ENCODE measurements at regions not wholly inside any gene's neighbourhood (a gene's known extent, or its start where the extent isn't known, plus 50 kb on each side); places are given as distances from the start of the nearest gene placed in this dataset.

DNA sequence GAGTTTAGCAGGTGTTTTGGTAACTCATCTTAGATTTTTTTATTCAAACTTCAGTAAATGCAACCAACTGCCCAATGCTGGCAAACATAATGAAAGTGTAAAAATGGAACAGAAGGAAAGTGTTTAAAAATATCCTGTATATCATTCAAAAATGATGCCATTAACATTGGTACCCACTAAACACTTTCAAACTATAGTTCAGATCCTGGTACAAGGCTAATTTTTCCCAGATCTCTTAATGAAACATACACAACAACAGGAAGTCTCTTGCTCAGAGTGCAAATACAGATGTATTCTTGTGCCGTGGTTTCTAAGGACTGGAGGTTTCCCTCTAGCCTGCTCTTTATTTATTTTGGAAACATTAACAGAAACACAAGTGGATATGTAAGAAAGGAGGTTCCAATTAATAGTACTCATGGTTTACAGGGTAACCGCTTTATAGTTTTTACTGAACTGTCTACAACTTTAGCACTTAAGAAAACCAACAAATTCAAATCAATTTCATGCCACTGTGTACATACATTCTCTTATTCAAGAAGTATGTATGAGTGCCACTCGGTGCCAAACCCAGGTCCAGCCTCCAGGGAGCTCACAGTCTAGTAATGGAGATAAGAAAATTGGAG is 176.0 kb upstream of the AKR1E2 start:
- TF ChIP-seq SPI1 (IDR thresholded peaks at IDR 0.05; ENCODE audit: borderline replicate concordance, low read depth) (no peak), GABPA (IDR thresholded peaks at IDR 0.05; ENCODE audit: low read depth) (no peak)
- TF ChIP-seq, protein P1, sequence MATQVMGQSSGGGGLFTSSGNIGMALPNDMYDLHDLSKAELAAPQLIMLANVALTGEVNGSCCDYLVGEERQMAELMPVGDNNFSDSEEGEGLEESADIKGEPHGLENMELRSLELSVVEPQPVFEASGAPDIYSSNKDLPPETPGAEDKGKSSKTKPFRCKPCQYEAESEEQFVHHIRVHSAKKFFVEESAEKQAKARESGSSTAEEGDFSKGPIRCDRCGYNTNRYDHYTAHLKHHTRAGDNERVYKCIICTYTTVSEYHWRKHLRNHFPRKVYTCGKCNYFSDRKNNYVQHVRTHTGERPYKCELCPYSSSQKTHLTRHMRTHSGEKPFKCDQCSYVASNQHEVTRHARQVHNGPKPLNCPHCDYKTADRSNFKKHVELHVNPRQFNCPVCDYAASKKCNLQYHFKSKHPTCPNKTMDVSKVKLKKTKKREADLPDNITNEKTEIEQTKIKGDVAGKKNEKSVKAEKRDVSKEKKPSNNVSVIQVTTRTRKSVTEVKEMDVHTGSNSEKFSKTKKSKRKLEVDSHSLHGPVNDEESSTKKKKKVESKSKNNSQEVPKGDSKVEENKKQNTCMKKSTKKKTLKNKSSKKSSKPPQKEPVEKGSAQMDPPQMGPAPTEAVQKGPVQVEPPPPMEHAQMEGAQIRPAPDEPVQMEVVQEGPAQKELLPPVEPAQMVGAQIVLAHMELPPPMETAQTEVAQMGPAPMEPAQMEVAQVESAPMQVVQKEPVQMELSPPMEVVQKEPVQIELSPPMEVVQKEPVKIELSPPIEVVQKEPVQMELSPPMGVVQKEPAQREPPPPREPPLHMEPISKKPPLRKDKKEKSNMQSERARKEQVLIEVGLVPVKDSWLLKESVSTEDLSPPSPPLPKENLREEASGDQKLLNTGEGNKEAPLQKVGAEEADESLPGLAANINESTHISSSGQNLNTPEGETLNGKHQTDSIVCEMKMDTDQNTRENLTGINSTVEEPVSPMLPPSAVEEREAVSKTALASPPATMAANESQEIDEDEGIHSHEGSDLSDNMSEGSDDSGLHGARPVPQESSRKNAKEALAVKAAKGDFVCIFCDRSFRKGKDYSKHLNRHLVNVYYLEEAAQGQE (IDR thresholded peaks at IDR 0.05; ENCODE audit: insufficient replicate concordance, low read depth), result no peak
- TF ChIP-seq, protein P2, sequence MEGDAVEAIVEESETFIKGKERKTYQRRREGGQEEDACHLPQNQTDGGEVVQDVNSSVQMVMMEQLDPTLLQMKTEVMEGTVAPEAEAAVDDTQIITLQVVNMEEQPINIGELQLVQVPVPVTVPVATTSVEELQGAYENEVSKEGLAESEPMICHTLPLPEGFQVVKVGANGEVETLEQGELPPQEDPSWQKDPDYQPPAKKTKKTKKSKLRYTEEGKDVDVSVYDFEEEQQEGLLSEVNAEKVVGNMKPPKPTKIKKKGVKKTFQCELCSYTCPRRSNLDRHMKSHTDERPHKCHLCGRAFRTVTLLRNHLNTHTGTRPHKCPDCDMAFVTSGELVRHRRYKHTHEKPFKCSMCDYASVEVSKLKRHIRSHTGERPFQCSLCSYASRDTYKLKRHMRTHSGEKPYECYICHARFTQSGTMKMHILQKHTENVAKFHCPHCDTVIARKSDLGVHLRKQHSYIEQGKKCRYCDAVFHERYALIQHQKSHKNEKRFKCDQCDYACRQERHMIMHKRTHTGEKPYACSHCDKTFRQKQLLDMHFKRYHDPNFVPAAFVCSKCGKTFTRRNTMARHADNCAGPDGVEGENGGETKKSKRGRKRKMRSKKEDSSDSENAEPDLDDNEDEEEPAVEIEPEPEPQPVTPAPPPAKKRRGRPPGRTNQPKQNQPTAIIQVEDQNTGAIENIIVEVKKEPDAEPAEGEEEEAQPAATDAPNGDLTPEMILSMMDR (IDR thresholded peaks at IDR 0.05; ENCODE audit: insufficient read depth, low read length), result no peak
- Histone ChIP-seq H3K27me3 (ENCODE audit: insufficient read depth, poor library complexity, severe bottlenecking) (no peaks in the 10 kb centered on the region), H3K27ac (replicated peaks) (no peak overlapping the region), H3K4me3 (replicated peaks; ENCODE audit: insufficient read depth, low read length) (no peak overlapping the region)
- no peak for DNase-seq (ENCODE audit: low read depth in 1 of 2, low spot score in 1 of 2)

DNA sequence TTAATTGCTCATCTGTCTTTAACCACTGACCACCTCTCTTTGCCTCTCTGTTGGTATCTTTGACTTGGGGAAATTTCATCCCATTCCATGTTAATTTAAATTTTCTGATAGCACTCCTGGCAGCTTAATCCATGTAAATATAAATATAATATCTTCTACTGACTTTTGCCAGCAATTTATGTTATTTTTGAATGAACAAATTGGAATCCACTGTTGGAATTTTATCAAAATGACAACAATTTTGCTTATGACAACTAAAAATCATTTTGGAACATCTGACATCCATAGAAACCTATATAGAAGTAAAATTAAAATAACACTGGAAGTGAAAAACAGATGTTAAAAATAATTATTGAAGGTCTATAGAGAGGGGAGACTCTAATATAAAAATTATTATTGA is 176.5 kb upstream of the AKR1E2 start:
- H3K4me3 ChIP-seq (replicated peaks; ENCODE audit: insufficient read depth, low read length), result no peak overlapping the region
- no peaks in the 10 kb centered on the region for H3K27me3 ChIP-seq (ENCODE audit: insufficient read depth, poor library complexity, severe bottlenecking)
- DNase-seq (ENCODE audit: low read depth in 1 of 2, low spot score in 1 of 2), result no peak
- H3K27ac ChIP-seq (replicated peaks), result no peak overlapping the region
- TF ChIP-seq, protein P2 (IDR thresholded peaks at IDR 0.05; ENCODE audit: insufficient read depth, low read length), result no peak
- TF ChIP-seq GABPA (IDR thresholded peaks at IDR 0.05; ENCODE audit: low read depth) (no peak), POLR2AphosphoS5 (IDR thresholded peaks at IDR 0.05; ENCODE audit: low read depth) (no peak), SPI1 (IDR thresholded peaks at IDR 0.05; ENCODE audit: borderline replicate concordance, low read depth) (no peak)
- TF ChIP-seq, protein P1 (IDR thresholded peaks at IDR 0.05; ENCODE audit: insufficient replicate concordance, low read depth), result no peak

DNA sequence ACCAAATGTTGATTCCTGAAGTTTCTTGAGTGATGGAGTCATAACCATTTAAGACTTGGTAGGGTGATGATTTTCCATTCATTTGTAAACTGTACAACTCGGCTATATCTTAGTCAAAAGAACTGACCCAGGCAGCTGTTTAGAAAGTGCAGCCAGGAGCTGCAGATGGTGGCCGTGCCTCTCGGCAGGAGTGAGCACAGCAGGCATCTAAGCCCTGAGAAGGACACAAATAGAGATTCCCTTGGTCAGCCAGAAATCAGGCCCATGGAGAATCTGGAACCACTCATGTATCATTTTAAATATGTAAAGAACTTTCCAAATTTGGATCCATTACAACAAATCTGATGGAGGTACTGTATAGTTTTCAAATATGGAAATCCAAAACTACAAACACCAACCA is 177.0 kb upstream of the AKR1E2 start:
- Histone ChIP-seq H3K4me3 (replicated peaks; ENCODE audit: insufficient read depth, low read length) (no peak overlapping the region), H3K27me3 (ENCODE audit: insufficient read depth, poor library complexity, severe bottlenecking) (no peaks in the 10 kb centered on the region), H3K27ac (replicated peaks) (no peak overlapping the region)
- DNase-seq (ENCODE audit: low read depth in 1 of 2, low spot score in 1 of 2), result no peak
- TF ChIP-seq, protein P1 (IDR thresholded peaks at IDR 0.05; ENCODE audit: insufficient replicate concordance, low read depth), result no peak
- TF ChIP-seq SPI1 (IDR thresholded peaks at IDR 0.05; ENCODE audit: borderline replicate concordance, low read depth) (no peak), GABPA (IDR thresholded peaks at IDR 0.05; ENCODE audit: low read depth) (no peak)
- TF ChIP-seq, protein P2 (IDR thresholded peaks at IDR 0.05; ENCODE audit: insufficient read depth, low read length), result no peak
